ENCODE measurements at regions not wholly inside any gene's neighbourhood (a gene's known extent, or its start where the extent isn't known, plus 50 kb on each side); places are given as distances from the start of the nearest gene placed in this dataset.
"Not testable (repeated sequence)": the region's sequence is repeated elsewhere in the genome, so short reads cannot be mapped to it uniquely, and the experiment has no call there.

DNA sequence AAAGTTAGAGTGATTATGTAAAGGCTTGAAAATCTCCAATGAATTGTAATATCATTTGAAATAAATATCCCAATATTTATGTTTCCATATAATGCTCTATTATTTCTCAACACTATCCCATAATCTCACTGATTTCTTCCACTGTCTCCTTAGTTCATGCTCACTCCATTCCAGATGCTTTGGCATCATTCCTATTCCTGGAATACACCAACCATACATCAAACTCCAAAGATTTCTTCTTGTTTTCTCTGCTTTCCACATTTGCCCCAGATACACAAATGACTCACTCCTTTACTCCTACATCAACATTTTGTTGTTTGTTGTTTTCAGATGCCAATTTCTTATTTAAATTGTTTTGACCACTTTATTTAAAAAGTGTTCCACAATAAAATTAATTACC lies 1390.8 kb downstream of the ZPLD1 start:
- no peak for DNase-seq

DNA sequence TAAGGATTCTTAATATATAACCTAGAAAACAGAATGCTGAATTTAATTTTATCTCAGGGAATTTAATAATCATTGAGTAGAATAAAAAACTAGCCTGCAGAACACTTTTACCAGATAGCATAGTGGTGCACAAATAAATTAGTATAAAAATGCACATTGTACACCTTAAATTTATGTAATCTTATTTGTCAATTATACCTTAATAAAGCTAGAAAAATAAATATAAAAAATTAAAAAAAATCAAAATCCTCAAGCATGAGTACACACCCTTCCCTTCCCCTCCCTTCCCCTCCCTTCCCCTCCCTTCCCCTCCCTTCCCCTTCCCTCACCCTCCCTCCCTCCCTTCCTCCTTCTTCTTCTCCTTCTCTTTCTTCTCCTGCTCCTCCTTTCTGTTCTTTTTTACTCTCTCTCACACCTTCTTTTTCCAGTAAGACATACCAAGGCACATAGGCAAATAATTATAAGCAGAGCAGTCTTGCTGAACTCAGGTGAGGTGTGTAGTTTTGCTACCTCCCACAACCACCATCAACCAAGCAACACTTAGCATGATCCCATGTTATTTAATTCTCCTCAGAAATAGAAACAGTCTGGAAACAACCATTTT lies 1395.0 kb downstream of the ZPLD1 start:
- no peak for DNase-seq

- no peak for DNase-seq
These were observed 1412.6 kb downstream of the ZPLD1 start for GRCh38 chr3:103847081-103848062.

DNA sequence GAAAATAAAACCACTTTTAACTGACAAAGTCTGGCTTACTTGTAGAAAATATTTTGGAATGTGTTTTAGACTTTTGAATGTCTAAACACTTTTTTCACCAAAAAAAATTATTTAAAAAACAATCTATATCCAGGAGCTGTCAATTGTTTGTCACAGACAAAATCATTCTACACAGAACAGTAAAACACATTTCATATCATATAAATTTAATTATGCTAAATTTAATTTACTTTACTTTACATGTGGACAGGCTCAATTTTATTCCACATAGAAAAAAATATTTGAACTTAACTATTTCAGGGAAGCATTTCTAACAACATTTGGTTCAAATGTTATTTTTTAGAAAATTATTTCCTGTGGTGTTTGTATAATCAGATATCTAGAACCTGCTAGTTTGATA lies 1417.0 kb downstream of the ZPLD1 start:
- no peak for DNase-seq

GRCh38 chr3:103862415-103862814 lies 1427.6 kb downstream of the ZPLD1 start:
- DNase-seq = no peak

- DNase-seq = no peak
These were observed 1428.6 kb downstream of the ZPLD1 start for GRCh38 chr3:103863381-103863780.

DNA sequence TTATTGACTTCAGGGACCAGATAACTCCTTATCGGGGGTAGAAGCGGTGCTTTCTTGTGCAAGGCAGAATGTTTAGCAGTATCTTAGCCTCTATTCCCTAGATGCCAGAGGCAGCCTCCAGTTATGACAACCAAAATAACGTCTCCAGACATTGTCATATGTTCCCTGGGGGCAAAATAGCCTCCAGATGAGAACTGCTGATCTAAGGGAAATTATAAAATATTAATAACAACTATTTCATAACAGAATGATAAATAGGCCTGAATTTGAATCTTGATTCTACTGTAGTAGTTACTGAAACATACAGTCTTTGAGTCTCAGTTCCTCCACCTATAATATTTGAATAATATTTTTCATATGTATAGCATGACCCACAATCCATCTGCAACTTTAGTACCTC lies 1431.3 kb downstream of the ZPLD1 start:
- DNase-seq = no peak

DNA sequence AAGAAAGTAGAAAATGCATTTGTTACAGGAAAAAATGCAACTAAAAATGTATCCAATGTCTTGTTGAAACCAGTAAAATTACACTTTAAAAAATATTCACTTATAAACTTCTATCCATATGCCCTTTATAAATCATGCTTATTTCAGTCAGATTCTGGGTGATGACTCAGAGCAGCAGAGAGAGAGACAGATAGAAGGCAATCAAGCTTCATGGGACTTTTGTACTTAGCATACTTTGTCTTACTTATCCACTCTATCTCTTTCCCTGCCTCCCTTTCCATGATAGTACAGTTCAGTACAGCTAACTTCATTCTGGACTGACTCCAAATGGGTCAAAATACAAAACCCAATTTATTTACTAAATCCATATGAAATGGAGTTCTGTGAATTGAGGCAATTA lies 1438.2 kb downstream of the ZPLD1 start:
- no peak for DNase-seq

DNA sequence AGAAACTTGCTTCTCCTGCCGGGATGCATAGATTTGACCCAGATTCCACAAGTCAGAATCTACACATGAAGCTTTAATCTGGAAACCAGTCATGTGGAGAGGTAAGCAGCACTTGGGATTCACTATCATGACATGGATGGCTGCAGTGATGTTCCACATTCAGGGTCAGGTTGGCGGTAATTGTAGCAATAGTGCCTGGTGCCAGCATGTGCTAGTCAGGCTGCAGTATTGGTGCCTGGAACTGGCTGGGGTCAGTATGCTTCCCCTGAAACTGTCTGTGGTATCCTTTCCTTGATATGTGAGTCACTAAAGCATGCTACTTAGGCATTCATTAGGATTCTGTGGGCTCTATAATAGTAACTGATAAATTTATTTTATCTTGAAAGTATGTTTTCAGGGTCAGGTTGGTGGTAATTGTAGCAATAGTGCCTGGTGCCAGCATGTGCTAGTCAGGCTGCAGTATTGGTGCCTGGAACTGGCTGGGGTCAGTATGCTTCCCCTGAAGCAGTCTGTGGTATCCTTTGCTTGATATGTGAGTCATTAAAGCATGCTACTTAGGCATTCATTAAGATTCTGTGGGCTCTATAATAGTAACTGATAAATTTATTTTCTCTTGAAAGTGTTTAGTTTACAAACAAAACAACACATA lies 1439.2 kb downstream of the ZPLD1 start:
- no peak for DNase-seq

DNA sequence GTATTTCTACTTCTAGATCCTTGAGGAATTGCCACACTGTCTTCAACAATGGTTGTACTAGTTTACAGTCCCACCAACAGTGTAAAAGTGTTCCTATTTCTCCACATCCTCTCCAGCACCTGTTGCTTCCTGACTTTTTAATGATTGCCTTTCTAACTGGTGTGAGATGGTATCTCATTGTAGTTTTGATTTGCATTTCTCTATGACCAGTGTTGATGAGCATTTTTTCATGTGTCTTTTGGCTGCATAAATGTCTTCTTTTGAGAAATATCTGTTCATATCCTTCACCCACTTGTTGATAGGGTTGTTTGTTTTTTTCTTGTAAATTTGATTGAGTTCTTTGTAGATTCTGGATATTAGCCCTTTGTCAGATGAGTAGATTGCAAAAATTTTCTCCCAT lies 1447.0 kb downstream of the ZPLD1 start:
- DNase-seq = not testable (repeated sequence)

GRCh38 chr3:103889675-103890074 lies 1454.9 kb downstream of the ZPLD1 start:
- no peak for DNase-seq

DNA sequence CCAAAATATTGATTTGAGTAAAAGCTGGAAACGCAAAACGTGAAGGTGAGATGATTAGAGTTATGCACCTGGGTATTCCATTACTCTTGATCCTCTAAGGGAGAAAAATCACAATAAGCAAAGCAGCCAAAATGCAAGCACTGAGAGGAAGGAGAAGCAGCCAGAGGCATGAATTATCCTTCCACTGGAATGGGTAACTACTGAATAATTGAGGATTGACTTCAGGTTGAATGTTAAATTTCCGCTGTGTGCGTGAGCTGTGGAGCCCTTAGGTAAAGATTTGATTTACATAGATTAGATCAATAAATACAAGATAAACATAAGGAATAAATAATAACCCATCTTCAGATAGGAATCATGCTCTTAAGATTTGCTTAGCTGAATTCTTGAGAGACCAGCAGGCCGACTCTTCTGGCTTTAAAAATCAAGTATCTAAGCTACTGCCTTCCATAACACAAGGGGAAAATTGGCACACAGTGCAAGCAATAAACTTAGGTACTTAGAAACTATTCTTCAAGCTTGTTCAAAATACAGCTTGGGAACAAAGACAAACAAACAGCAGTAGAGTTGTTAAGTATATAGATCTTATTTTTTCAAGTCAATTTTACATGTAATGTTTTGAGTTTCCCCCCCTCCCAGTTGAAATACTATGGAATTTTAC lies 1459.5 kb downstream of the ZPLD1 start:
- DNase-seq = no peak

GRCh38 chr3:103899328-103899727 lies 1464.5 kb downstream of the ZPLD1 start:
- DNase-seq = no peak

GRCh38 chr3:103904991-103905390 lies 1461.7 kb upstream of the ALCAM start:
- DNase-seq = no peak

GRCh38 chr3:103906304-103906703 lies 1460.4 kb upstream of the ALCAM start:
- no peak for DNase-seq

GRCh38 chr3:103906808-103907207 lies 1459.9 kb upstream of the ALCAM start:
- no peak for DNase-seq

DNA sequence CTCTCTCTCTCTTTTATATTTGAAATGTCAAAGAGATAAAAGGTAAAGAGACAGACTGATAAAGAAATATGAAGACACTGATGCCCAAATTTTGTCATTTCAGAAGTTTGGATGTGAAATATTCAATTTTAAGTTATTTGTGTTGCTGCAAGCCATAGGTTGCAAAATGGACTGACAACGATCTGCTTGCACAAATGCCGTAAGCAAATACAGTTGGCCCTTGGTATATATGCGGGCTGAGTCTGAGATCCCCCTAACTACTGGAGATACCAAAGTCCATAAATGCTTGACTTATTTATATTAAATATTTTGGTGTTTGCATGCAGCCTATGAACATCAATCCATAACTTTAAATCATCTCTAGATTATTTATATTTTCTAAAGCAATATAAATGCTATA lies 1459.1 kb upstream of the ALCAM start:
- no peak for DNase-seq

GRCh38 chr3:103909395-103909794 lies 1457.3 kb upstream of the ALCAM start:
- DNase-seq = no peak

GRCh38 chr3:103918336-103918735 lies 1448.4 kb upstream of the ALCAM start:
- no peak for DNase-seq

- DNase-seq = no peak
These were observed 1447.4 kb upstream of the ALCAM start for GRCh38 chr3:103919327-103919726.

- no peak for DNase-seq
These were observed 1442.8 kb upstream of the ALCAM start for GRCh38 chr3:103923907-103924306.

DNA sequence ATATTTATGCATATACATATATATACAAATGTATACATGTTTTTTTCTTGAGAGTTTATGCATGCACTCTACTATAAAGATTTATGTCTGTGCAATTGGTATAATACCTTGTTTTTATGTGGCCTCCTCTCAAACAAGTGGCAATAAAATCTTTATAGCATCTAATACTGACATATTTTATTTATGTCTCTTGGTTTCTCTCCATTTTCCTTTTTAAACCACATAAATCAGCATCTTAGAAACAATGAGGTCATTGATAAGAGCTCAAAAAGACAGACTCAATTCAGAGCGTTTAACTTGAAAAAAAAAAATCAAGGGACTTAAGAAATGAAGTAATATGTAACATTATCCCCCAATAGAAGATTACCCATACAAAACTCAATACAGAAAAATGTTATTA lies 1442.2 kb upstream of the ALCAM start:
- DNase-seq = no peak

GRCh38 chr3:103926936-103927335 lies 1439.8 kb upstream of the ALCAM start:
- DNase-seq = no peak

All from activated T-cell treated with anti-CD3 and anti-CD28 coated beads for 4 hours (primary cell).